ENCODE measurements at regions not wholly inside any gene's neighbourhood (a gene's known extent, or its start where the extent isn't known, plus 50 kb on each side); places are given as distances from the start of the nearest gene placed in this dataset.
"Not testable (repeated sequence)": the region's sequence is repeated elsewhere in the genome, so short reads cannot be mapped to it uniquely, and the experiment has no call there.

- no peak overlapping the region for H3K27ac Mint-ChIP-seq
- ATAC-seq (replicated peaks) (peak; percentile 42 to 52), DNase-seq (no peak)
- no peaks in the 10 kb centered on the region for H3K4me1 Mint-ChIP-seq
- H3K27me3 Mint-ChIP-seq = no peaks in the 10 kb centered on the region
- no peaks in the 10 kb centered on the region for H3K36me3 Mint-ChIP-seq
- peaks cover 0 to 3% of the 10 kb centered on the region in 2 donors for H3K9me3 Mint-ChIP-seq
- H3K4me3 Mint-ChIP-seq = no peak overlapping the region
Observed at GRCh38 chr3:27022096-27022761, 347.0 kb downstream of the NEK10 start.

- Mint-ChIP-seq H3K27ac (no peak overlapping the region), H3K27me3 (no peaks in the 10 kb centered on the region), H3K4me1 (no peaks in the 10 kb centered on the region), H3K36me3 (no peaks in the 10 kb centered on the region), H3K4me3 (no peak overlapping the region), H3K9me3 (peaks cover 4 to 5% of the 10 kb centered on the region in 2 donors)
- DNase-seq (no peak), ATAC-seq (replicated peaks) (no peak)
Observed at GRCh38 chr3:27024493-27024892, 344.7 kb downstream of the NEK10 start.

- H3K36me3 Mint-ChIP-seq = no peaks in the 10 kb centered on the region
- no peak for ATAC-seq (replicated peaks)
Observed at GRCh38 chr3:27025718-27026117, 343.5 kb downstream of the NEK10 start.

GRCh38 chr3:27031476-27031875 lies 337.7 kb downstream of the NEK10 start:
- no peak for DNase-seq
- Mint-ChIP-seq H3K4me3 (no peak overlapping the region), H3K27ac (no peak overlapping the region), H3K27me3 (no peaks in the 10 kb centered on the region), H3K9me3 (peaks cover 4 to 6% of the 10 kb centered on the region in 2 donors), H3K4me1 (no peaks in the 10 kb centered on the region), H3K36me3 (no peaks in the 10 kb centered on the region)
- ATAC-seq (replicated peaks) = no peak

More at GRCh38 chr3:27025718-27026117, 343.5 kb downstream of the NEK10 start:
- no peak overlapping the region for H3K27ac Mint-ChIP-seq
- peaks cover 4 to 6% of the 10 kb centered on the region in 2 donors for H3K9me3 Mint-ChIP-seq
- no peaks in the 10 kb centered on the region for H3K27me3 Mint-ChIP-seq
- no peak for DNase-seq
- no peaks in the 10 kb centered on the region for H3K4me1 Mint-ChIP-seq
- no peak overlapping the region for H3K4me3 Mint-ChIP-seq

GRCh38 chr3:27034255-27034654 lies 334.9 kb downstream of the NEK10 start:
- DNase-seq (no peak), ATAC-seq (replicated peaks) (no peak)
- H3K4me1 Mint-ChIP-seq = no peaks in the 10 kb centered on the region
- peaks cover 0 to 3% of the 10 kb centered on the region in 2 donors for H3K9me3 Mint-ChIP-seq
- no peak overlapping the region for H3K4me3 Mint-ChIP-seq
- no peaks in the 10 kb centered on the region for H3K36me3 Mint-ChIP-seq
- no peaks in the 10 kb centered on the region for H3K27me3 Mint-ChIP-seq
- H3K27ac Mint-ChIP-seq = no peak overlapping the region

DNA sequence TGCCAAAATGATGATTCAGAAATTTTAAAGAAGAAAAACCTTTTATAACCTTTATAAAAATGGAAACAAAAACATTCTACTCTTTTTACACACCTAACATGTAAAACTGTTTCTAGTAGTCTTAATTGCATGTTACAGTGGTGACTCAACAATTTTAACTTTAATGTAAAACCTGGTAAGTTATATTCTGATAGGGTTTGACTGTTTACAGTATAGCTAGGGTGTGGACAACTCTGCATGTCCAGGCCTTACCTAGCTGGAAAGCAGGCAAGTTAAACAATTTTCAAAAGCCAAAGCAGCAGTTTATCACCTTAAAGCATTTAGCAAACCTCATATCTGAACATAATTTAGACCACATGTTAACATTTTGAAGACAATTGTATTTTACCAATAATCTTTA lies 328.5 kb downstream of the NEK10 start:
- DNase-seq (no peak), ATAC-seq (replicated peaks) (no peak)
- no peaks in the 10 kb centered on the region for H3K4me1 Mint-ChIP-seq
- H3K9me3 Mint-ChIP-seq = no peaks in the 10 kb centered on the region
- H3K27me3 Mint-ChIP-seq = no peaks in the 10 kb centered on the region
- no peaks in the 10 kb centered on the region for H3K36me3 Mint-ChIP-seq
- H3K4me3 Mint-ChIP-seq = no peak overlapping the region
- no peak overlapping the region for H3K27ac Mint-ChIP-seq

DNA sequence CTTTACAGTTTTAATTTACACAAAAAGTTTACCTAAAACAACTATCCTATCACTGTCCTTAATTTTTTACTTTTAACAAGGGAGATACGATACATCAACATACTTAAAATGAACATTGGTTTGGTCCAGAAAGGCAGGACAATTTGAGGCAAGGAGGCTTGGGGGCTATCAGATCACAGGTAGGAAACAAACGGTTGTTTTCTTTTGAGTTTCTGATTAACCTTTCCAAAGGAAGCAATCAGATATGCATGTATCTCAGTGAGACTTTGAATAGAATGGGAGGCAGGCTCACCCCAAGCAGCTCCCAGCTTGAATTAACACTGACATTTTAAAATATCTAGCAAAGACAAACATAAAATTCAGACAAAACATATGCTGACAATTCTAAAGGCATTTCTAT lies 326.6 kb downstream of the NEK10 start:
- H3K4me3 Mint-ChIP-seq; H3K27me3 Mint-ChIP-seq; H3K9me3 Mint-ChIP-seq; H3K36me3 Mint-ChIP-seq; H3K4me1 Mint-ChIP-seq; H3K27ac Mint-ChIP-seq; DNase-seq; ATAC-seq (replicated peaks): not testable (repeated sequence)

GRCh38 chr3:27043328-27043955 lies 325.7 kb downstream of the NEK10 start:
- H3K4me1 Mint-ChIP-seq = no peaks in the 10 kb centered on the region
- H3K36me3 Mint-ChIP-seq = no peaks in the 10 kb centered on the region
- H3K4me3 Mint-ChIP-seq = no peak overlapping the region
- H3K27me3 Mint-ChIP-seq = no peaks in the 10 kb centered on the region
- no peak overlapping the region for H3K27ac Mint-ChIP-seq
- ATAC-seq (replicated peaks) = no peak
- H3K9me3 Mint-ChIP-seq = peaks cover 0 to 2% of the 10 kb centered on the region in 2 donors
- DNase-seq = no peak

DNA sequence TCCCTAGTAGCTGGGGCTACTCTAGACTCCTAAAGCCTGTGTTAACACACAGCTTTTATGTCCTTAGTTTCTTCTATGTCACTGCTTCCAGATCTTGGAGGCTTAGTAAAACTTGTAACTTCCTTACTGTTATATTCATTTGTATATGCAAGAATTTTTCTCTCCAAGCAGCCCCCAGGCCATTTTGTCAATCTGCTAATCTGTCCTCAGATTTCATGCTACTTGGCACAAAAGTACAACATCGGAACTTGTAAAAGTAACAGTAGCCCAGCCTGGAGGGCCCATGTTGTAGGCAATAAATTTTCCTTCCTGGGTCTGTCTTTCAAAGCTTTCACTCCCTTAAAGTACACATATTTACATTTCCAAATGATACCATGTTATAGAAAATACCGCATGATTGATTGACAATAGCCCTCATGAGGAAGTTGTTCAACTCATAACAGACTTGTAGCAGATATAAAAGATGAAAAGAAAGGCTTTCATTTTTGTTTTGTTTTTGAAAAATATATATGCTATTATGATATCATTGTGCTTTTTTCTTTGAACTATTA lies 324.2 kb downstream of the NEK10 start:
- Mint-ChIP-seq H3K27ac (no peak overlapping the region), H3K27me3 (no peaks in the 10 kb centered on the region), H3K36me3 (no peaks in the 10 kb centered on the region)

GRCh38 chr3:27046351-27046750 lies 322.8 kb downstream of the NEK10 start:
- Mint-ChIP-seq H3K36me3 (no peaks in the 10 kb centered on the region), H3K9me3 (peaks cover 5 to 11% of the 10 kb centered on the region in 2 donors), H3K4me1 (peaks cover 0 to 4% of the 10 kb centered on the region in 2 donors), H3K4me3 (no peak overlapping the region), H3K27me3 (no peaks in the 10 kb centered on the region), H3K27ac (no peak overlapping the region)
- ATAC-seq (replicated peaks) (no peak), DNase-seq (no peak)

More for the DNA sequence above, 324.2 kb downstream of the NEK10 start:
- Mint-ChIP-seq H3K4me1 (peaks cover 0 to 4% of the 10 kb centered on the region in 2 donors), H3K4me3 (no peak overlapping the region), H3K9me3 (peaks cover 5 to 6% of the 10 kb centered on the region in 2 donors)
- ATAC-seq (replicated peaks) (no peak), DNase-seq (no peak)

GRCh38 chr3:27049792-27050191 lies 319.4 kb downstream of the NEK10 start:
- ATAC-seq (replicated peaks) = peak; percentile 41 to 61

GRCh38 chr3:27051527-27051926 lies 317.7 kb downstream of the NEK10 start:
- not testable (repeated sequence) for H3K27me3 Mint-ChIP-seq; H3K27ac Mint-ChIP-seq; ATAC-seq (replicated peaks); H3K4me1 Mint-ChIP-seq; H3K36me3 Mint-ChIP-seq; H3K4me3 Mint-ChIP-seq; DNase-seq
- peaks cover 32 to 36% of the 10 kb centered on the region in 2 donors for H3K9me3 Mint-ChIP-seq

More at GRCh38 chr3:27049792-27050191, 319.4 kb downstream of the NEK10 start:
- H3K27ac Mint-ChIP-seq = no peak overlapping the region
- no peaks in the 10 kb centered on the region for H3K27me3 Mint-ChIP-seq
- peaks cover 0 to 4% of the 10 kb centered on the region in 2 donors for H3K36me3 Mint-ChIP-seq
- peaks cover 0 to 4% of the 10 kb centered on the region in 2 donors for H3K4me1 Mint-ChIP-seq
- no peak overlapping the region for H3K4me3 Mint-ChIP-seq
- peaks cover 27 to 35% of the 10 kb centered on the region in 2 donors for H3K9me3 Mint-ChIP-seq
- no peak for DNase-seq

GRCh38 chr3:27056326-27056725 lies 312.9 kb downstream of the NEK10 start:
- Mint-ChIP-seq H3K9me3 (peaks cover 23 to 35% of the 10 kb centered on the region in 2 donors), H3K27ac (no peak overlapping the region), H3K36me3 (peaks cover 0 to 4% of the 10 kb centered on the region in 2 donors), H3K4me3 (no peak overlapping the region), H3K27me3 (no peaks in the 10 kb centered on the region), H3K4me1 (no peaks in the 10 kb centered on the region)
- DNase-seq = no peak
- ATAC-seq (replicated peaks) = no peak

- Mint-ChIP-seq H3K27ac (no peak overlapping the region), H3K4me3 (no peak overlapping the region), H3K9me3 (peaks cover 7 to 8% of the 10 kb centered on the region in 2 donors), H3K36me3 (no peaks in the 10 kb centered on the region), H3K27me3 (no peaks in the 10 kb centered on the region), H3K4me1 (no peaks in the 10 kb centered on the region)
- ATAC-seq (replicated peaks) (no peak), DNase-seq (no peak)
Observed at GRCh38 chr3:27059489-27059888, 309.7 kb downstream of the NEK10 start.

Data from stimulated activated naive B cell treated with anti-CD40 and anti-IgM and Interleukin-4, amounts not matched to agents 10 μg/mL and 1 μg/mL and 100 μg/mL, for 72 hours (primary cell).